Naive thymus-derived CD4-positive, alpha-beta T cell (primary cell): ENCODE measurements at regions not wholly inside any gene's neighbourhood (a gene's known extent, or its start where the extent isn't known, plus 50 kb on each side); places are given as distances from the start of the nearest gene placed in this dataset.

ENCODE experiments used
- ATAC-seq: fragments of 150-1000 bp; cut with Tn5 transposase; 2 replicates; pipeline ENCODE4 v1.10.0; 2021; ENCODE audit warnings: mild to moderate bottlenecking, moderate library complexity
- CTCF ChIA-PET: fragments of 350-600 bp; sonication (Branson Sonifier 250); formaldehyde crosslinking; loops from one replicate; lab custom pipeline; 2021; ENCODE audit warnings: antibody characterized with exemption; lab: Charles Lee
- POLR2A ChIA-PET: fragments of 350-600 bp; sonication (Branson Sonifier 250); formaldehyde crosslinking; loops from one replicate; lab custom pipeline; 2021; ENCODE audit warnings: antibody characterized with exemption, inconsistent platforms; lab: Charles Lee
- DNase-seq, 9 donors: peaks; one replicate each; pipeline versions ENCODE4 v3.0.0 to v3.0.0-alpha.2; 2020 to 2022; ENCODE audit warnings: mixed read lengths in 1 of 9
- H3K27ac ChIP-seq: one replicate; pipeline ENCODE4 v1.7.0; 2013; ENCODE audit warnings: mild to moderate bottlenecking, low read depth, low read length, moderate library complexity
- H3K27me3 ChIP-seq, 2 donors: one replicate each; pipeline ENCODE4 v1.7.0; 2013; ENCODE audit warnings: low read length in 2 of 2, mild to moderate bottlenecking in 2 of 2, moderate library complexity in 2 of 2; ENCODE audit not compliant: control insufficient read depth in 2 of 2, insufficient read depth in 2 of 2
- H3K36me3 ChIP-seq, 3 experiments: 1 replicate in 2 of 3; 2 replicates in 1 of 3; pipeline ENCODE4 v1.7.0; 2013; ENCODE audit warnings: low read length in 3 of 3, mild to moderate bottlenecking in 3 of 3, moderate library complexity in 1 of 3; ENCODE audit not compliant: insufficient read depth in 3 of 3, control insufficient read depth in 2 of 3
- H3K4me1 ChIP-seq, 2 donors: one replicate each; pipeline ENCODE4 v1.7.0; 2013; ENCODE audit warnings: low read length in 2 of 2, mild to moderate bottlenecking in 2 of 2, moderate library complexity in 1 of 2; ENCODE audit not compliant: control insufficient read depth in 2 of 2, insufficient read depth in 2 of 2
- H3K4me3 ChIP-seq: 2 replicates; pipeline ENCODE4 v1.7.0; 2013; ENCODE audit warnings: mild to moderate bottlenecking, low read length
- H3K9me3 ChIP-seq, 3 experiments: 1 replicate in 2 of 3; 2 replicates in 1 of 3; pipeline ENCODE4 v1.7.0; 2013; ENCODE audit warnings: low read length in 3 of 3; ENCODE audit not compliant: control insufficient read depth in 2 of 3
- H3K27ac Mint-ChIP-seq, 9 donors: one replicate each; pipeline ENCODE4 v1.8.0; 2020 to 2022; ENCODE audit warnings: mixed read lengths in 9 of 9, mild to moderate bottlenecking in 8 of 9, moderate library complexity in 5 of 9, inconsistent platforms in 2 of 9
- H3K27me3 Mint-ChIP-seq, 5 donors: one replicate each; pipeline ENCODE4 v1.8.0; 2021 to 2022; ENCODE audit warnings: mixed read lengths in 5 of 5, mild to moderate bottlenecking in 1 of 5
- H3K36me3 Mint-ChIP-seq, 5 donors: one replicate each; pipeline ENCODE4 v1.8.0; 2020 to 2022; ENCODE audit warnings: mixed read lengths in 5 of 5, mild to moderate bottlenecking in 3 of 5, inconsistent platforms in 1 of 5
- H3K4me1 Mint-ChIP-seq, 7 donors: one replicate each; pipeline ENCODE4 v1.8.0; 2020 to 2022; ENCODE audit warnings: mixed read lengths in 7 of 7, mild to moderate bottlenecking in 3 of 7, inconsistent platforms in 1 of 7
- H3K4me3 Mint-ChIP-seq, 10 donors: one replicate each; pipeline ENCODE4 v1.8.0; 2020 to 2022; ENCODE audit warnings: mild to moderate bottlenecking in 10 of 10, mixed read lengths in 10 of 10, moderate library complexity in 6 of 10, inconsistent platforms in 2 of 10
- H3K9me3 Mint-ChIP-seq, 11 donors: one replicate each; pipeline ENCODE4 v1.8.0; 2020 to 2022; ENCODE audit warnings: mixed read lengths in 11 of 11, mild to moderate bottlenecking in 4 of 11, inconsistent platforms in 1 of 11, moderate library complexity in 1 of 11
- intact Hi-C, 2 donors: fragments of 100-400 bp; cut with micrococcal nuclease; formaldehyde crosslinking; loops; one replicate each; pipeline ENCODE4 v1.15.1; 2023

DNA sequence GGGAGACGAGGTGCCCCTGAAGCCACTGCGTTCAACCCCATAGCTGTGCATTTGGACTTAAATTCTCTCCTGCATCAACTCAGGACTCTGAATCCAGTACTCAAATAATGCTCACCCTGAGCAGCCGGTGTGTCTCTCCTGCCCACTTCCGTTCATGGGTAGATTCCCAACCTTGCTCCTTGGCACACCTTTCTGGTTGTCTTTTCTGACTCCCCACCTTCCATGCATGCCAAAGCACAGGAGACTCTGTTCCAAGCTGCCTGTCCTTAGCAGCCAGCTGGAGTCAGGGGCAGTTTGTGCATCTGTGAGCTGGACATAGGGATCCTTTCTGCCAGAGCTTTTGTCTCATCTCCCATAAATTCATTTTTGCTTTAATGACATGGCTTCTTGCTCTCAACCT is 1242.5 kb downstream of the TBC1D22A start:
- Mint-ChIP-seq H3K27ac (no peak overlapping the region), H3K36me3 (no peaks in the 10 kb centered on the region), H3K4me3 (no peak overlapping the region), H3K27me3 (peaks cover 0 to 18% (median 15%) of the 10 kb centered on the region in 5 donors), H3K4me1 (peaks cover 0 to 2% (median 0%) of the 10 kb centered on the region in 7 donors), H3K9me3 (peaks cover 0 to 4% (median 0%) of the 10 kb centered on the region in 11 donors)
- ATAC-seq: no peak
- H3K9me3 ChIP-seq: no peaks in the 10 kb centered on the region
- no peak overlapping the region for H3K27ac ChIP-seq
- H3K4me1 ChIP-seq: no peaks in the 10 kb centered on the region
- intact Hi-C loops: no loop called here
- no peak overlapping the region for H3K4me3 ChIP-seq
- no peaks in the 10 kb centered on the region for H3K27me3 ChIP-seq
- no peak for DNase-seq
- ChIA-PET POLR2A (no interaction called here), CTCF (no interaction called here)
- no peaks in the 10 kb centered on the region for H3K36me3 ChIP-seq

DNA sequence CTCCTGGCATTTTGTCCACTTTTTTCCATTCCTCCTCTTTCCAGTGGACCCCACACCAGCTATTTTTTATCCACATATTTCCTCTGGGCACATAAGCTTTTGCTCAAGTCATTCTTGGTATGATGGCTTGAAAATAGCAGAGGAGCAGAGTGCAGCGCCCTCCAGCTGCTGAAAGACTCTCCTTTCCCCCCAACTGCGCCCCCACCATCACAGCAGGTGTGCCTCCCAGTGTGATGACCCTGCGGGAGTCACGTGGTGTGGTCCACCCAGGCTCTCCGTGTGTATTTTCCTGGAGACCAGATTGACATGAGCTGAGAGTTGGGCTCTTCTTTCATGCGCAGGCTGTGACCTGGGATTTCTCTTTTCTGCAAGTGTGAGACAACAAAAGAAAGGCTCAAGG is 1241.6 kb downstream of the TBC1D22A start:
- Histone ChIP-seq H3K4me1 (no peaks in the 10 kb centered on the region), H3K9me3 (no peaks in the 10 kb centered on the region), H3K27ac (no peak overlapping the region), H3K27me3 (no peaks in the 10 kb centered on the region), H3K36me3 (no peaks in the 10 kb centered on the region), H3K4me3 (no peak overlapping the region)
- peaks cover 0 to 4% (median 0%) of the 10 kb centered on the region in 11 donors for H3K9me3 Mint-ChIP-seq
- H3K4me1 Mint-ChIP-seq: peaks cover 0 to 2% (median 0%) of the 10 kb centered on the region in 7 donors
- no peak overlapping the region for H3K27ac Mint-ChIP-seq
- peaks cover 0 to 17% (median 15%) of the 10 kb centered on the region in 5 donors for H3K27me3 Mint-ChIP-seq
- CTCF ChIA-PET: no interaction called here
- H3K36me3 Mint-ChIP-seq: no peaks in the 10 kb centered on the region
- ATAC-seq: no peak
- intact Hi-C loops: no loop called here
- no peak for DNase-seq
- POLR2A ChIA-PET: no interaction called here
- no peak overlapping the region for H3K4me3 Mint-ChIP-seq

DNA sequence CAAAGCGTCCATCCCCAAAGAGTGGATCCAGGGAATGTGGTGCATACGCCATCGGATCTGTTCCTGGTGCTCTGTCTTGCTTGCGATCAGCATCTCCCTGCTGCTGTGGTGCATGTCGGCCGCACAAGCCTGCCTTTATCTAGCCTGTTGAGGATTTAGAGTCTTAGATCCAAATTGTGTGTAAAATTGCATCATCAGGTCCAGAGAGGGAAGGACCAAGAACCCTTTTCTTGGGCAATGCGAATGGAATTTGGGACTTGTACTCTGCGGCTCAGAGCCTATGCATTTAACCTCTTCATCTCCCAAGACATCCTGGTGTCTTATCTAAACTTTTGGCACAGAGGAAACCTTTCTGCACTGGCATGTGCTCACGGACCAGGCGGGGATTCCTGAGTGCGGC is 1238.7 kb downstream of the TBC1D22A start:
- Histone ChIP-seq H3K9me3 (no peaks in the 10 kb centered on the region), H3K27ac (no peak overlapping the region), H3K4me3 (no peak overlapping the region), H3K27me3 (no peaks in the 10 kb centered on the region), H3K4me1 (no peaks in the 10 kb centered on the region), H3K36me3 (no peaks in the 10 kb centered on the region)
- H3K27me3 Mint-ChIP-seq: peaks cover 0 to 11% (median 0%) of the 10 kb centered on the region in 5 donors
- ChIA-PET POLR2A (no interaction called here), CTCF (no interaction called here)
- no peaks in the 10 kb centered on the region for H3K9me3 Mint-ChIP-seq
- DNase-seq: no peak
- peaks cover 0 to 2% (median 0%) of the 10 kb centered on the region in 7 donors for H3K4me1 Mint-ChIP-seq
- no peak overlapping the region for H3K4me3 Mint-ChIP-seq
- intact Hi-C loops: no loop called here
- no peaks in the 10 kb centered on the region for H3K36me3 Mint-ChIP-seq
- no peak overlapping the region for H3K27ac Mint-ChIP-seq
- no peak for ATAC-seq

DNA sequence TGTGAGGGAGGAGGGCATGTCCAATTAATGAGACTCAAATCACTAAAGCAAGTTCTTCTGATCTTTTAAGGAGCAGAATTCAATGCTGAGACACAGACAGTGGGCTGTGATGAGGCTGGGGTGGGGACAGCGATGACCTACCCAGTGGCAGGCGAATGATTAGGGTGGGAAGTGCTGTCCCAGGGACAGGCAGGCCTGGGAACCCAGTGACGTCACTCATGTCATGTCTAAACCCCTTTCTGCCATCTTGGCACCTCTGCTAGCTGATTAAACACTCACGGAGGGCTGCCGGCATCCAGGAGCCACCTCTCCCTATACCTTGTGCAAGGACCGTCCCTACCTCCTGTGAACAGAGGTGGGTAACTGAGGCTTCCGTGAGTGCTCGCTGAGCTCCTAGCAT is 1235.2 kb downstream of the TBC1D22A start:
- ATAC-seq: no peak

DNA sequence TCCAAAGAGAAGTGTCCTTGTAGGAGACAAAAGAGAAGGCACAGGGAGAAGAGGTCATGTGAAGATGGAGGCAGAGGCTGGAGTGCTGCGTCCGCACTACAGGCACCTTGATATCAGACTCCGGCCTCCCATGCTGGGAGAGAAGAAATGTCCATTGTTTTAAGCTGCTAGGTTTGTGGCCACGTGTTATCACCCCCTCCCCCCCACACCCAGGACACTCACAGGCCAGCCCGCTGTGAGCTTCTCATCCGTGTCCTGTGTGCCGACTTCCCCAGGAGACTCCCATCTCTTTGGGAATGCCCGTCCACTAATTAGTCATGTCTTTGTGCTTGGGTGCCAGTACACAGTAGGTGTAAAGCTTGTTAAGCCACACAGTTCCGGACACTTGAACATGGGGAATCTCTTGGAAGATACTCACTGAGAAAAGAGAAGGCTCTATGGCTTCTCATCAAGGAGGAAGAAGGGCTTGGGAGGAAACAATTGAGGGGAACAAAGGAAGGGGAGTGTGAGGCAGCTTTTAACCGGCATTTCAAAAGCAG is 1234.7 kb downstream of the TBC1D22A start:
- CTCF ChIA-PET: no interaction called here
- no peaks in the 10 kb centered on the region for H3K9me3 Mint-ChIP-seq
- DNase-seq (no peak), ATAC-seq (no peak)
- POLR2A ChIA-PET: no interaction called here
- no peaks in the 10 kb centered on the region for H3K4me1 Mint-ChIP-seq
- no peaks in the 10 kb centered on the region for H3K9me3 ChIP-seq
- H3K4me3 Mint-ChIP-seq: no peak overlapping the region
- intact Hi-C loops: no loop called here
- peaks cover 0 to 10% (median 0%) of the 10 kb centered on the region in 5 donors for H3K27me3 Mint-ChIP-seq
- H3K36me3 ChIP-seq: no peaks in the 10 kb centered on the region
- H3K27me3 ChIP-seq: no peaks in the 10 kb centered on the region
- H3K36me3 Mint-ChIP-seq: no peaks in the 10 kb centered on the region
- H3K4me3 ChIP-seq: no peak overlapping the region
- H3K27ac Mint-ChIP-seq: no peak overlapping the region
- no peaks in the 10 kb centered on the region for H3K4me1 ChIP-seq
- H3K27ac ChIP-seq: no peak overlapping the region

More for the DNA sequence above, 1235.2 kb downstream of the TBC1D22A start:
- ChIA-PET CTCF (no interaction called here), POLR2A (no interaction called here)
- H3K36me3 Mint-ChIP-seq: no peaks in the 10 kb centered on the region
- no peak overlapping the region for H3K27ac ChIP-seq
- H3K9me3 ChIP-seq: no peaks in the 10 kb centered on the region
- no peaks in the 10 kb centered on the region for H3K4me1 Mint-ChIP-seq
- H3K27me3 Mint-ChIP-seq: peaks cover 0 to 10% (median 0%) of the 10 kb centered on the region in 5 donors
- no peaks in the 10 kb centered on the region for H3K36me3 ChIP-seq
- no peak overlapping the region for H3K27ac Mint-ChIP-seq
- DNase-seq: no peak
- H3K4me3 ChIP-seq: no peak overlapping the region
- intact Hi-C loops: no loop called here
- H3K27me3 ChIP-seq: no peaks in the 10 kb centered on the region
- H3K9me3 Mint-ChIP-seq: no peaks in the 10 kb centered on the region
- no peak overlapping the region for H3K4me3 Mint-ChIP-seq
- no peaks in the 10 kb centered on the region for H3K4me1 ChIP-seq

DNA sequence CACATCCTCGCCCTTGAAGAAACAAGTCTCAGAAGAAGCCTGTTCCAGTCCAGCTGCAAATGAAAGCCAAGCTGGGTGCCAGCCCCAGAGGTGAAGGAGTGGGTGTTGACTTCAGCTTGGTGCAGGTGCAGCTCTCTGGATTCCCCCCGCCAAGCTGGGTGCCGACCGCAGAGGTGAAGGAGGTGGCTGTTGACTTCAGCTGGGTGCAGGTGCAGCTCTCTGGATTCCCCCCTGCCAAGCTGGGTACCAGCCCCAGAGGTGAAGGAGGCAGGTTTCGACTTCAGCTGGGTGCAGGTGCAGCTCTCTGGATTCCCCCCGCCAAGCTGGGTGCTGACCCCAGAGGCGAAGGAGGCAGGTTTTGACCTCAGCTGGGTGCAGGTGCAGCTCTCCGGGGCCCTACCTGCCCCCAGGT is 1234.0 kb downstream of the TBC1D22A start:
- H3K4me3 ChIP-seq: no peak overlapping the region
- Mint-ChIP-seq H3K27ac (no peak overlapping the region), H3K36me3 (no peaks in the 10 kb centered on the region), H3K9me3 (no peaks in the 10 kb centered on the region), H3K4me1 (no peaks in the 10 kb centered on the region), H3K27me3 (peaks cover 0 to 8% (median 0%) of the 10 kb centered on the region in 5 donors), H3K4me3 (no peak overlapping the region)
- H3K36me3 ChIP-seq: no peaks in the 10 kb centered on the region
- no peak for DNase-seq
- intact Hi-C loops: no loop called here
- H3K4me1 ChIP-seq: no peaks in the 10 kb centered on the region
- no peak overlapping the region for H3K27ac ChIP-seq
- no peaks in the 10 kb centered on the region for H3K9me3 ChIP-seq
- H3K27me3 ChIP-seq: peaks cover 0 to 4% of the 10 kb centered on the region in 2 donors
- ChIA-PET POLR2A (no interaction called here), CTCF (no interaction called here)
- ATAC-seq: no peak

DNA sequence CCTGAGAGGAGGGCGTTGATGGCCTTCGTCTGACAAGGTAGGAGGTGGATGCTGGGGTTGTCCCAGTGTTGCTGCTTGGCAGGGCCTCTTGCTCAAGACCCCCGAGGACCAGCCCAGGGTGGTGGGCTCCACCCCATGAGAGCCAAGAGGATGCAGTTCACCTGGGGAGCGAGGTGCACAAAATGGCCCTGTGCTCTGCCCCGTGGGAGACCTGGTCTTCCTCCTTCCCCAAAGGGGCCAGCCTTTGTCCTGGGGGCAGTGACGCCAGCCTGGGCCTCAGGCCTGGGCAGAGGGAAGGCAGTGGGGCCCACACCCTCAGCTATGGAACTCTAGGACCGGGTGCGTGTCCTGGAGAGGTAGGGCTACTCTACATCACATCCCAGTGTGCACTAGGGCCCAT is 1233.3 kb downstream of the TBC1D22A start:
- DNase-seq (no peak), ATAC-seq (no peak)
- no peak overlapping the region for H3K27ac ChIP-seq
- no peak overlapping the region for H3K4me3 ChIP-seq
- Mint-ChIP-seq H3K36me3 (no peaks in the 10 kb centered on the region), H3K4me3 (no peak overlapping the region), H3K27ac (no peak overlapping the region), H3K4me1 (no peaks in the 10 kb centered on the region), H3K27me3 (peaks cover 0 to 5% (median 3%) of the 10 kb centered on the region in 5 donors), H3K9me3 (no peaks in the 10 kb centered on the region)
- ChIA-PET POLR2A (no interaction called here), CTCF (no interaction called here)
- H3K36me3 ChIP-seq: no peaks in the 10 kb centered on the region
- H3K27me3 ChIP-seq: peaks cover 0 to 4% of the 10 kb centered on the region in 2 donors
- no peaks in the 10 kb centered on the region for H3K4me1 ChIP-seq
- H3K9me3 ChIP-seq: no peaks in the 10 kb centered on the region
- intact Hi-C loops: no loop called here
